HL-60 (cell line): ENCODE measurements at regions not wholly inside any gene's neighbourhood (a gene's known extent, or its start where the extent isn't known, plus 50 kb on each side); places are given as distances from the start of the nearest gene placed in this dataset.

Source experiments
- DNase-seq, 2 experiments: peaks; one replicate each; pipeline ENCODE4 v3.0.0-alpha.2; 2010 to 2020; ENCODE audit warnings: low read depth in 1 of 2, low spot score in 1 of 2
- H3K27ac ChIP-seq: fragments of 250-450 bp; sonication (Bioruptor Pico); replicated peaks from 2 replicates; pipeline ENCODE4 v1.5.1; 2020; ENCODE audit warnings: mild to moderate bottlenecking, moderate library complexity
- H3K27me3 ChIP-seq: fragments of 250-450 bp; sonication (Bioruptor Pico); 2 replicates; pipeline ENCODE4 v1.5.1; 2021; ENCODE audit warnings: mild to moderate bottlenecking, moderate library complexity; ENCODE audit not compliant: insufficient read depth, poor library complexity, severe bottlenecking
- H3K4me3 ChIP-seq: replicated peaks from 2 replicates; pipeline ENCODE4 v1.5.1; 2011; ENCODE audit warnings: mild to moderate bottlenecking, control low read depth, low read length; ENCODE audit not compliant: insufficient read depth
- GABPA ChIP-seq: IDR thresholded peaks from 2 replicates; pipeline ENCODE4 v1.6.1; 2012; ENCODE audit warnings: low read depth
- POLR2AphosphoS5 ChIP-seq: IDR thresholded peaks from 2 replicates; pipeline ENCODE4 v1.6.1; 2012; ENCODE audit warnings: low read depth
- REST ChIP-seq: IDR thresholded peaks from 2 replicates; pipeline ENCODE4 v1.6.1; 2012; ENCODE audit warnings: low read depth; ENCODE audit not compliant: insufficient replicate concordance
- SPI1 ChIP-seq: IDR thresholded peaks from 2 replicates; pipeline ENCODE4 v1.6.1; 2012; ENCODE audit warnings: low read depth, mild to moderate bottlenecking, borderline replicate concordance
- TF ChIP-seq, protein P1 (sequence below): IDR thresholded peaks from one replicate; pipeline ENCODE4 v1.5.1; 2011; ENCODE audit warnings: low read length, control low read depth, inconsistent platforms; ENCODE audit not compliant: insufficient read depth

DNA sequence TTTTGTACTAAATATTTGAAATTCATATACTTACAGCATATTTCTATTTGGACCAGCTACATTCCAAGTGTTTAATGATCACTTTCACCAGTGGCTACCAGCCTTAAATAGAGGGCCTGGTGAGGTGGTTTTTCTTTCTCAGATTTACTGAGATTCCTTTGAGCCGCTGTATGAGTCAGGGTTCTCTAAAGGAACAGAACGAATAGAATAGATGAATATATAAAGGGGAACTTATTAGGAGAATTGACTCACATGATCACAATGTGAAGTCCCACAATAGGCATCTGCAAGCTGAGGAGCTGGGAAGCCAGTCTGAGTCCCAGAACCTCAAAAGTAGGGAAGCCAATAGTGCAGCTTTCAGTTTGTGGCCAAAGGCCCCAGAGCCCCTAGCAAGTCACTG is 146.2 kb upstream of the TLL1 start:
- Histone ChIP-seq H3K27me3 (no peaks in the 10 kb centered on the region), H3K4me3 (no peak overlapping the region), H3K27ac (no peak overlapping the region)
- no peak for DNase-seq
- TF ChIP-seq GABPA (no peak), REST (no peak), SPI1 (no peak), POLR2AphosphoS5 (no peak)
- TF ChIP-seq, protein P1, sequence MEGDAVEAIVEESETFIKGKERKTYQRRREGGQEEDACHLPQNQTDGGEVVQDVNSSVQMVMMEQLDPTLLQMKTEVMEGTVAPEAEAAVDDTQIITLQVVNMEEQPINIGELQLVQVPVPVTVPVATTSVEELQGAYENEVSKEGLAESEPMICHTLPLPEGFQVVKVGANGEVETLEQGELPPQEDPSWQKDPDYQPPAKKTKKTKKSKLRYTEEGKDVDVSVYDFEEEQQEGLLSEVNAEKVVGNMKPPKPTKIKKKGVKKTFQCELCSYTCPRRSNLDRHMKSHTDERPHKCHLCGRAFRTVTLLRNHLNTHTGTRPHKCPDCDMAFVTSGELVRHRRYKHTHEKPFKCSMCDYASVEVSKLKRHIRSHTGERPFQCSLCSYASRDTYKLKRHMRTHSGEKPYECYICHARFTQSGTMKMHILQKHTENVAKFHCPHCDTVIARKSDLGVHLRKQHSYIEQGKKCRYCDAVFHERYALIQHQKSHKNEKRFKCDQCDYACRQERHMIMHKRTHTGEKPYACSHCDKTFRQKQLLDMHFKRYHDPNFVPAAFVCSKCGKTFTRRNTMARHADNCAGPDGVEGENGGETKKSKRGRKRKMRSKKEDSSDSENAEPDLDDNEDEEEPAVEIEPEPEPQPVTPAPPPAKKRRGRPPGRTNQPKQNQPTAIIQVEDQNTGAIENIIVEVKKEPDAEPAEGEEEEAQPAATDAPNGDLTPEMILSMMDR = no peak

GRCh38 chr4:165737309-165737972 is 135.6 kb upstream of the TLL1 start:
- H3K27me3 ChIP-seq = no peaks in the 10 kb centered on the region
- TF ChIP-seq REST = no peak
- no peak for TF ChIP-seq GABPA
- TF ChIP-seq SPI1 = no peak
- TF ChIP-seq POLR2AphosphoS5 = no peak
- TF ChIP-seq, protein P1 = no peak
- no peak overlapping the region for H3K4me3 ChIP-seq
- no peak for DNase-seq
- H3K27ac ChIP-seq = no peak overlapping the region

DNA sequence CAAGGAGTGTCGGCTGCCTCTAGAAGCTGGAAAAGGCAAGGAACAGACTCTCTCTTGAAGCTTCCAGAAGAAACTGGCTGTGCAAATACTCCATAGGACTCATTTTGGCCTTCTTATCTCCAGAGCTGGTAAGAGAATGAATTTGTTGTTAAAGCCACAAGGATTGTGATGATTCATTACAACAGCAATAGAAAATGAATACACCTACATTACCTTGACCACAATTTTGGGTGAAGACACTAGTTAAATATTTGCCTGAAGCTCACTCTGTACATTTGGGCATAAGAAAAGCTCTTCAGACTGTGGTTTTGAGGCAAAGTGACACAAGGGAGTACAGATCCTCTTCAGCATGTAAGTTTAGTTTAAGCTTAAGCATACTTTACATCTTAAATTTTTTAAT is 134.5 kb upstream of the TLL1 start:
- Histone ChIP-seq H3K4me3 (no peak overlapping the region), H3K27me3 (no peaks in the 10 kb centered on the region), H3K27ac (no peak overlapping the region)
- no peak for DNase-seq
- TF ChIP-seq POLR2AphosphoS5 (no peak), GABPA (no peak), REST (no peak), SPI1 (no peak)
- TF ChIP-seq, protein P1 = no peak
